Bronchial epithelial cell (primary cell): ENCODE measurements at regions not wholly inside any gene's neighbourhood (a gene's known extent, or its start where the extent isn't known, plus 50 kb on each side); places are given as distances from the start of the nearest gene placed in this dataset.
A peak's percentile ranks its signal among the peaks of the same experiment; 100 is the strongest.

Experiments
- DNase-seq: peaks from one replicate; pipeline ENCODE4 v3.0.0-alpha.2; 2010; ENCODE audit warnings: low read depth
- FAIRE-seq: peaks from 2 replicates; lab custom pipeline; 2011; peaks lifted over from hg19 to GRCh38; lab: Jason Lieb, UNC
- H3K27me3 ChIP-seq: 2 replicates; pipeline ENCODE4 v1.5.1; 2011; ENCODE audit warnings: low read length; ENCODE audit not compliant: control insufficient read depth, insufficient read depth
- H3K36me3 ChIP-seq: 2 replicates; pipeline ENCODE4 v1.5.1; 2011; ENCODE audit warnings: low read length; ENCODE audit not compliant: control insufficient read depth, insufficient read depth
- H3K4me3 ChIP-seq: 2 replicates; pipeline ENCODE4 v1.5.1; 2011; ENCODE audit warnings: mild to moderate bottlenecking, low read depth, low read length, control low read depth
- TF ChIP-seq, protein P1 (sequence below): IDR thresholded peaks from 2 replicates; pipeline ENCODE4 v1.5.1; 2011; ENCODE audit warnings: mild to moderate bottlenecking, moderate library complexity, low read length, control low read depth, inconsistent platforms; ENCODE audit not compliant: insufficient read depth, severe bottlenecking

DNA sequence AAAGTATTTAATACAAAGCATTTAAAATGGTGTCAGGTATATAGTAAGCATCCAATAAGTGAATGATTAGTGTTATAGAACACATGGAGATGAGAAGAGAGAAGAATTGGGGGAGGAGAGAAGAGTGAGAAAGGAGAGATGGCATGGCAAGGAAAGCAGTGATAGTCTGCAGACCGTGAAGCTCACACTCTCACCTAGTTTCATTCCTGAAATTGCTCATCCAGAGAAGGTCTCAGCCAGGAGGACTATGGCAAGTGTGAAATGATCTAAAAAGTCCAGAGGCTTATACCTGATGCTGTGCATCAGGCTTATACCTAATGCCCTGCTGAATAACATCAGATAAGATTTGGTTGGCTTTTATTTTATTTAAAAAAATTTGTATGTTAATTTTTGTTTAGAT, 351.6 kb upstream of the KLF12 start:
- no peak for FAIRE-seq
- H3K4me3 ChIP-seq: no peak overlapping the region
- TF ChIP-seq, protein P1, sequence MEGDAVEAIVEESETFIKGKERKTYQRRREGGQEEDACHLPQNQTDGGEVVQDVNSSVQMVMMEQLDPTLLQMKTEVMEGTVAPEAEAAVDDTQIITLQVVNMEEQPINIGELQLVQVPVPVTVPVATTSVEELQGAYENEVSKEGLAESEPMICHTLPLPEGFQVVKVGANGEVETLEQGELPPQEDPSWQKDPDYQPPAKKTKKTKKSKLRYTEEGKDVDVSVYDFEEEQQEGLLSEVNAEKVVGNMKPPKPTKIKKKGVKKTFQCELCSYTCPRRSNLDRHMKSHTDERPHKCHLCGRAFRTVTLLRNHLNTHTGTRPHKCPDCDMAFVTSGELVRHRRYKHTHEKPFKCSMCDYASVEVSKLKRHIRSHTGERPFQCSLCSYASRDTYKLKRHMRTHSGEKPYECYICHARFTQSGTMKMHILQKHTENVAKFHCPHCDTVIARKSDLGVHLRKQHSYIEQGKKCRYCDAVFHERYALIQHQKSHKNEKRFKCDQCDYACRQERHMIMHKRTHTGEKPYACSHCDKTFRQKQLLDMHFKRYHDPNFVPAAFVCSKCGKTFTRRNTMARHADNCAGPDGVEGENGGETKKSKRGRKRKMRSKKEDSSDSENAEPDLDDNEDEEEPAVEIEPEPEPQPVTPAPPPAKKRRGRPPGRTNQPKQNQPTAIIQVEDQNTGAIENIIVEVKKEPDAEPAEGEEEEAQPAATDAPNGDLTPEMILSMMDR: no peak

GRCh38 chr13:74479124-74479523, 344.9 kb upstream of the KLF12 start:
- TF ChIP-seq, protein P1: no peak
- Histone ChIP-seq H3K27me3 (no peaks in the 10 kb centered on the region), H3K36me3 (no peaks in the 10 kb centered on the region), H3K4me3 (no peak overlapping the region)
- FAIRE-seq: no peak
- no peak for DNase-seq

More for the DNA sequence above, 351.6 kb upstream of the KLF12 start:
- no peaks in the 10 kb centered on the region for H3K36me3 ChIP-seq
- no peak for DNase-seq
- no peaks in the 10 kb centered on the region for H3K27me3 ChIP-seq

GRCh38 chr13:74476788-74477187, 342.6 kb upstream of the KLF12 start:
- Histone ChIP-seq H3K27me3 (no peaks in the 10 kb centered on the region), H3K4me3 (no peak overlapping the region), H3K36me3 (no peaks in the 10 kb centered on the region)
- TF ChIP-seq, protein P1: no peak
- DNase-seq: no peak
- FAIRE-seq: no peak

GRCh38 chr13:74476365-74476764, 342.2 kb upstream of the KLF12 start:
- H3K4me3 ChIP-seq: no peak overlapping the region
- no peak for FAIRE-seq
- H3K36me3 ChIP-seq: no peaks in the 10 kb centered on the region
- no peak for DNase-seq
- TF ChIP-seq, protein P1: no peak
- no peaks in the 10 kb centered on the region for H3K27me3 ChIP-seq

- FAIRE-seq (no peak), DNase-seq (no peak)
- Histone ChIP-seq H3K4me3 (no peak overlapping the region), H3K27me3 (no peaks in the 10 kb centered on the region), H3K36me3 (no peaks in the 10 kb centered on the region)
- TF ChIP-seq, protein P1: no peak
Observed at GRCh38 chr13:74466864-74467263, 332.7 kb upstream of the KLF12 start.

GRCh38 chr13:74466020-74466419, 331.8 kb upstream of the KLF12 start:
- Histone ChIP-seq H3K4me3 (no peak overlapping the region), H3K27me3 (no peaks in the 10 kb centered on the region), H3K36me3 (no peaks in the 10 kb centered on the region)
- TF ChIP-seq, protein P1: no peak
- FAIRE-seq: no peak
- DNase-seq: peak; percentile 41
